Activated CD4-positive, alpha-beta T cell treated with anti-CD3 and anti-CD28 coated beads for 24 hours (primary cell): ENCODE measurements at regions not wholly inside any gene's neighbourhood (a gene's known extent, or its start where the extent isn't known, plus 50 kb on each side); places are given as distances from the start of the nearest gene placed in this dataset.

ENCODE experiments used
- DNase-seq, 2 donors: peaks; one replicate each; pipeline ENCODE4 v3.0.0-alpha.2; 2020; ENCODE audit warnings: low read depth in 2 of 2

DNA sequence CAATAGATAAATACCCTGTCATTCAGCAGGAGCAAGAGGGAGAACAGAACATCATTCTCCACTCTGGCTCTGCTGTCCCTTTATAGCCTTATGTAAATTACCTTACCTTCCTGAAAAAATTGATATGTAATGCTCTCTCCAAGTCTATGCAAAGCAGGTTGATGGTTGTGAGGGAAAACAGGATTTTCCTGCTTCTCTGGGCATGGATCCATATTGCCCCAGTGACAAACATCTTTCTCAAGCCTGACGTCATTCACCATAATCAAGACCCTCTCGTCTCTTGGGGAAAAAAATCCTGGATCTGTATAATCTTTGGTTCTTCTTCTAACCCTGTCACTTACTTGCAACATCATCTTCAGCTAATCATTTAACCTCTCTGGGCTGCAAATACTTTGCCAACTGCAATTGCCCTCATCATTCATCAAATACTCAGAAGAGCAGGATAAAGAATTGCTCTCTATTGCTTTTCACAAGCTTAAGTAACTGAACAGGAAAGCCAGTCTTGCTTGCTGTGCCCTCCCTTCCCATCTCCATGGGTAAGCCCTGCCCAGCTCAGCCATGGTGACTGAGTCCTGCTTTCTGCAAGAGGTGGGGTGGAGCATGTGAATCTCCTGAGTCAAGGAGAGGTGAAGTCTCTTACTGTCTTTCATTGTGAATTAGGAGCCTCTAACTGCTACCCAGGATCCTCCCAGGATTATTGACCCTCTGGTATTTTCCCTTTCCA lies 123.7 kb upstream of the KLF7 start:
- DNase-seq, result no peak

DNA sequence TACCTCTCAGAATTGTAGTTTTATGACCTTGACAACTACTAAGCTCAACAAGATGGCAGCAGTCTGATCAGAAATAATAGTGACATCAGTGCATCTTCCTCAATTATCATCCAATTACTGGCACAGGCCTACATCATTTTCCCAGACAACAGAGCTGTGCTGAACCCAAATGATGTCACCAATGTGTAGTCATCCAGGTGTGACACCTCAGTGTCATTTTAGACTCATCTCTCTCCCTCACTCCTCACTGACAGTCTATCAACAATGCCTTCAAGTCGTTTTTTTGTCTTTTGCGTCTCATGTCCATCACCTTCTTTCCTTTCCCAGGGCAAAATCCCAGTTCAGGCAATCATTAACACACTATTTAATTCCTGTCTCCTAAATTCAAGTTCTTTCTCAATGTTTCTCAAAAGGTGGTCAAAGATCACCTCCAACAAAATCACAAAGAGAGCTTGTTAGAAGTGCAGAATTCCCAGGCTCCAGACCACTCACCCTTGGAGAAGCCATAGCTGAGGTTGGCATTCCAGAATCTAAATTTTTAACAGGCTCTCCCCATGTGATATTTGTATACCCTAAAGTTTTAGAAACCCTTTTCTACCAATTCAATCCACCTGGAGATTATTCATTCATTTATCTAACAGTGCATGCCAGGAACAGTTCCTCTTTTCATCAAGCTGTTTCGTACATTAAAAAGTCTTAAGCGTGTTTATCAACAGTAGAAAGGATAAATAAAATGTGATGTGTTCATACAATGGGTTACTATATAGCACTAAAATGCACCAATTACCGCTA lies 125.3 kb upstream of the KLF7 start:
- no peak for DNase-seq

DNA sequence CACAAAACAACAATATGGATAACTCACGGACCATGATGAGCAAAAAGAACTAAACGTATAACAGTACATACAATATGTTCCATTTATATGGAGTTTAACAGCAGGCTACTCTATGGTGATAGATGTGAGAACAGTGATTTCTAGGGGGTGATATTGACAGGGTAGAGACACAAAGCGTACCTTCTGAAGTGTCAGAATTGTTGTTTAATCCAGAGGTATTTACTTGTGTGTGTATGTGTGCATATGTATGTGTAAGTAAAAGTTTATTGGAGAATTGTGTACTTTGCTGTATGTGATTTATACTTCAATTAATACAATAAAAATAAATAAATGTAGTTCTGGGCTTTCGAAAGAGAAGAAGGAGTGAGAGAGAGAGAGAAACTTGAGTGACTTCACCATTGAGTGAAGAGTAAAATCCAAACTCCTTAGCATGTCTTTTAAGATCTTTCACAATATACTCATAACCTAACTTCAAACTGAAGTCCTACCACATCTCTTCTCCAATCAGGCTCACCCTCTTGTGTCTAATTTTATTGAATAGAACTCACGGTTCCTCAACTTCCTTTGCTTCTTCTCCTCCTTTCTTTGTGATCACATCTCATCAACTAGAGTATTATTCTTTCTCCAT lies 126.0 kb upstream of the KLF7 start:
- no peak for DNase-seq

DNA sequence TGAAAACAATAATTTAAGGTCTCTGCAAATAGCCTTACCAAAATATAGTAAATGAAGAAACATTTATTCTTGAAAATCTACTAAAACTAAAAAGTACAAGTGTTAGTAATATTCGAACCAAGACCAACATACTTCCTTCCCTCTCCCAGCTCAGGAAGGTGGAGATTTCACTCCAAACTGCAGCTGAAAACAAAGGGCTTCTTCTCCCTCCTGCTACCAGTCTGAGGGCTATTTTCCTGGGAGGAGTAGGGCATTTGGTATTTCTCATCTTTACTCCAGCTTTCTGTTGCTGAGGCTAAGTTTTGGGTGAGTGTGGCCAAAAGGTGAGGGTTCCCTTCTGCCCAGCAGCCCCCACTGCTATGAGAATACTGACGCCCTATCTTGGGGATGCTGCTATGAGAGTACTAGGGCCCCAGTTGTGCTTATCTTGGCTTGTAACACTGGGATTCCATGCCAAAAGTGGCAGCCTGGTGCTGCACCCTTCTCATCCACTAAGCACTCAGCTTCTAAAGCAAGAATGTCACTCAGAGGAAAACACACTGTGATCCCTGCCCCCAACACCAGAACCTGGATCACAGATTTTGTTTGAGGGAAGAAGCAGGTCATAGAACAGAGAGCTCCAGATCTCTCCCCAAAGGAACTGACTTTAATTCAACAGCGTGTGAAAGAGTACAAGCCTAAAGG lies 130.7 kb upstream of the KLF7 start:
- no peak for DNase-seq

DNA sequence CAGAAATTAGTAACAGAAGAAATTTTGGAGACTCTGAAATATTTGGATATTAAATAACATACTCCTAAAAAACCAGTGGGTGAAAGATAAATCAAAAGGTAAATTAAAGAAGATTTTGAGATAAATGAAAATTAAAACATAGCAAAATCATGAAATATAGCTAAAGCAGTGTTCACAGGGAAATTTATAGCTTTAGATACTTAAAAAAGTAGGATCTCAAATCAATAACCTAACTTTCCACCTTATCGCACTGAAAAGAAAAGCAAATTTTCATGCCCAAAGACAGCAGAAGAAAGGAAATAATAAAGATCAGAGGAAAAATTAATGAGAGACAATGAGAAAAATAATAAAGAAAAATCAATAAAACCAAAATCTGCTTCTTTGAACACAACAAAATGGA lies 135.1 kb upstream of the KLF7 start:
- no peak for DNase-seq

DNA sequence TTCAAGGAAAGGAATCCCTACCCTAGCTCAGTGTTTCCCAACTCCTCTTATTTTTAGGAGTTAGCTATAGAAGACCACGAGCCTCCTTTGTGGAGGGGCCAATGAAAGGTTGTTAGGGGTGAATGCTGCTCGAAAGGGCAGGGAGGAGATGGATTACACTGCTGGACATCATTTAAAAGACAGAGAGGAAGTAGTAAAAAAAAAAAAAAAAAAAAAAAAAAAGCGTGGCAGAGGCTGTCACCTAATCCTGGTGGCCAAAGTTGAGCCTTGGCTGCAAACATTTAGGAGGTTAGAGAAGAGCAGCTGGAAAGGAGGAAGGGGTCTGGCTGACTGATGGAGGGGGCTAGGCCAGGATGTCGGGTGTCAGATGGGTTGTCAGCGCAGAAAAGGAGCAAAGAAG lies 139.0 kb upstream of the KLF7 start:
- DNase-seq, result no peak

DNA sequence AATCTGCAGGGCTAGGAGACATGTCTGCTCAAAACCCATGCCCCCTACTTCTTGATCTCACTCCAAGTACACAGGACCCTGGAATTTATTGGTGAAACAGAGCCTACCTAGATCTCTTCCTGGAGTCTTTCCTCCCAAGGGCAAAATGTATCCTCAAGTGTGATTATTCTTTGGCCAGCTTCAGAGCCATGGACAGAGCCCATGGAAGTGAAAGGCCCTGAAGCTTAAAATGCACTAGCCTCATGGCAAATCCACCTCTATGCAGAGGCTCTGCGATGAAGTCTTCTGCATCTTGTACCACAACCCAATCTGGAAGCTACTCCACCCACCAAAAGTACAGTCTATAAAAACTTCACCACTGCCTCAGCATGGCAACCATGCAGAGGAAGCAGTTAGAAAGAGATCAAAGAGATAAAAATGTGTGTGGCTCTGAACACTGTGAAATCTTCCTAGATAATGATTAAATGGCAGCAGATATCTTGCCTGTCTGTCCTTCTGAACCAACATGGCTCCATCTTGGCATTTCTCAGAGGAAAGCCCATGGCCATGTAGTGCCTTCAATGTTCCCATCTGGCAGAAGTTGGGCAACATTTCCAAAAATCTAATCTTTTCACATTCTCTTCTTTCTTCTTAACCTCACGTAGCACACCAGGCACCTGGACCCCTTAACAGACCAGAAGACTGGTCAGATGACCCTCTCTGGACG lies 142.9 kb upstream of the KLF7 start:
- no peak for DNase-seq

DNA sequence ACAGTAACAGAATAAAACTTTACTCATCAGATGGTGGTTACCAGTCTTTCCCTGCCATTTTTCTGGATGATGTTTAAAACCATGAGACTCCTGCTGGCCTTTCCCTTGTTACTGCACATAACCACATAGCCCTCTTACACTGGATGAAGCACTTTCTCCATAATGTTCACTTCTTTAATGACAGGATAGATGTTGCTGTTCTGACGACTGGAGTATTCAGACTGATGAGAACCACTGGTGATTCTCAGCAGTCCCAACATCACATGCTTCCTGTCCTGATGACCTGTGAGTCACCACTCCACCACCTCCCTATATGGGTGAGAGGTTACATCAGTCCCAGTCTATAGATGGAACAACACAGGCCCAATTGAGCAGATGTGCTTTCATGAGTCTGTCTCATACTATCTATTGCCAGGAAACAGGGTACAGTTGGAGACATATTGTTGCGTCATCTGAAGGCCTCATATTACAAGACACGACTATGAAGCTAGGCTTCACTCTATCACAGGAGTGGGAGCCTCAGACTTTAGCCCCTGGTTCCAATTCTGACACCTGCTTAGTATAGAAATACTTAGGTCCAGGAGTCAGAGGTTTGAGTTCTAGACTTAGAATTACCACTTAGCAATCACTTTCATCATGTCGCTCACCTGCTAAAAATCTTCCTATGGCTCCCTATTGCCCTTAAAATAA lies 145.7 kb upstream of the KLF7 start:
- no peak for DNase-seq

DNA sequence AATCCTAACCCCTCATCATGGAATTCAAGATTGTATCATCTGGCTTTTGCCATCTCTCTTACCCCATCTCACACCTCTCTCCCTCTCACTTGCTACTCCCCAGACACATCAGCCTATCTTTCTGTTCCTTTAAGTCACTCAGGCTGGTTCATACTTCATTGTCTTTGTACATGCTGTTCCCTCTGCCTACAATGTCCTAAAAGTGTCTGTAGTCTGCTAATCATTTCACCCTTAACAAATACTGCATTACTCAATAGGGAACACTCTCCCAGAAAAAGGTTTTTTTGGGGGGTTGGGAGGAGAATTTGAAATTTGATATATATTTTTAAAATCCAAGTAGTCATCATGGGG lies 146.2 kb upstream of the KLF7 start:
- no peak for DNase-seq

DNA sequence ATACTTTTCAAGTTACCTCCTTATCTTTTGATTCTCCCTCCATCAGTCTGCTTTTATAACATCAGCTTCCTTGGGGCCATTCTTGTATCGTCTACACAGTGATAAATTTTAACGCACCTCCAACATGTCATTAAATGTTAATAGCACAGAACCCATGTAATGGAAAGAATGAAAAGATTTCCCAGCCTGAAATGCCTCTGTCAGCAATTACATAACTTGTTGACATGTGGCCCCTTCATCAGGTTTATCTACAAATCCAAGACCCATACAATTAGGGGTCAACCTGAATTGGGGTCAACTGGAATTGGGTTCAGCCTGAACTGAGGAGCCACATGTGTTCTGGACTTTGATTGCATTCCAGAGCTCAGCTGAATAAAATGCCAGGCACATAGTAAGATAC lies 148.2 kb upstream of the KLF7 start:
- no peak for DNase-seq

DNA sequence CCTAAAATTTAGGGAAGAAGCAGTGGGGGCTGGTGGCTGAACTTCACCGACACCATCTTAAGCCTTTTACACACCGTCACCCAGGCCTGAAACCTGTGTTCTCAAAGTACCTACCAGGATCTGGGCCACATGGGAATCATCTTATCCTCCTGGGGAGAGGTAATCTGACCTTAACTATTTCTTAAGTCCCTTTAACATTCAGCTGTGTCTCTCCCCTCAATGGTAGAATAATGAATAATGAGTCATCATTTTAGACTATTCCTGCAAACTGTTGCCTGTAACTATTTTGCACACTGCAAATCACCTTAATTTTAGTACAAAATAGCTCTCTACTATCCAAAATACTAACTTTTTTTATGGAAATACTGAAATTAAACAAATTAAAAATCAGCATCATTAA lies 149.4 kb upstream of the KLF7 start:
- no peak for DNase-seq

DNA sequence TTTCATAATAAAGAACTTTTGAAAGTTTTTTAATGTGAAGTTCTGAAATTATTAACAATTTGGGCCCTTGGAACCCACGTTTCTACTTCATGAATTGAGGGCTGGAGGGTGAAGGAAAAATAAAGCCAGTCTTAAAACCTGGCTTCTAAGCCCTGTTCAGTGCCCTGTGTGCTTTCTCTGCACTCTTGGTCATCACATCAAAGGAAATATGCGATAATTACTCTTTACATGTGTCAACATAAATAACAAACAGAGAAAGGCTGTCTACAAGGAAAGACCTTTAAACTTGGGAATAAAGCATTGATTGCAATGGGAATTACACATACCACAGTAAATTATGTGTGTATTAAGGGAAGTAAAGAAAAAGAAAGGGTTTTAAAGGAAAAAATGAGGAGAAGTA lies 150.7 kb upstream of the KLF7 start:
- no peak for DNase-seq

DNA sequence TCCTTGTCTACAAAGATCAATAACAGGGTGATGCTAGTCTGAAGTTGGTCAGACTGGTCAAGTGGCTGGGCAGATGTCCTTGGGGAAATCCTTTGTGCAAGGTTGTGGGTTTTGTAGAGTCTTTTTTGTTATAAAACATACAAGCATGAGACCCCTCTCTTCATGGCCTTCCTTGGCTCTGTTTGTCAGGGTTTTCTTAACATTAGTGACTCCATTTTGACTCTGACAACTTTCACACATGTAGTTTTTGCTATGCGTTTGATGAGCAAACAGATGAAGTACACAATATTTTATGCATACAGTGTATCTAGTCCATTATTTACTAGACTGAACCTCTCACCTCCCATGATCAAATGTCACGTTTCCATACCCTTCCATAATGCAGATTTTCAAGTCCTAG lies 151.2 kb upstream of the KLF7 start:
- no peak for DNase-seq

DNA sequence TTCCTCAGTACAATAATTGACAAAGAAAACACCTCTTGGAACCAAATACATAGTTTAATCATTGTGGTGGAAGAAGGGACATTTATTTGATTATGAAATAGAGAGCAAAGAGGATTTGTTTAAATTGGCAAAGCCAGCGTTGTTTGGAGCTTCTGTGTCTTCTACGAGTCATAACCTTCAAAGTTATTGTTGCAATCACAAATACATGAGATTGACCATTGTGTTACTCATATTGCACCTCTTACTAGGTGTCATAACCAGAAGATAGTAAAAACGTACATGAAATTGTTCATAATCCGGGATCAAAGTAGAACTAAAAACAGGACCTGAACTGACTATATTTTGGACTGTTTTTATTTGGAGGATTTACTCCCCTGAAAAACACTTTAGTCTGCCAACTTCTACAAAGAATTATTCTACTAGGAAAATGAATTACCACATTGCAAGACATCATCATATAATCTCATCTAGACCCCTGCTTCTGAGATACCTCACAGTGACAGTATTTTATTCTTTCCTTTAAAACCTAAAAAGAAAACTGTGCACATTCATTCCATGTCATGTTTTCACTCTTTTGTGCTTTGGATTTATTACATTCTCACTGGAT lies 151.7 kb upstream of the KLF7 start:
- DNase-seq, result no peak

DNA sequence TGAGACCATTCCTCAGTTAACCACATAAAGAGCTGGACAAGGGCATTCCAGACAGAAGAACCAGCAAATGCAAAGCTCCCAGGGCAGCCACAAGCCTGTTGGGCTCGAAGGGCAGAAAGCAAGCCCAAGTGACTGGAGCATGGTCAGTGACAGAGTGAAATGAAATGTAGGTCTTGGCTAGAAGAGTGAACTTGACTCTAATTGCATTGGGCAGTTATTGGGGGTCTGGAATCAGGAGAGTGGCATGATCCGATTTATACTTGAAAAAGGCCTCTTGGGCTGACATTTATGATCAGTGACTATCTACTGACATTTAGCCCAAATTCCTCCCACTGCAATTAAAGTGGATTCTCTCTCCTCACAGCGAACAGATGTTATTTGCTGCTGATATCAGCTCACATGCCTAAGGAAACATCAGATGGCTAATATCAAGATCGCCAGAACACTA lies 152.5 kb upstream of the KLF7 start:
- DNase-seq, result no peak

DNA sequence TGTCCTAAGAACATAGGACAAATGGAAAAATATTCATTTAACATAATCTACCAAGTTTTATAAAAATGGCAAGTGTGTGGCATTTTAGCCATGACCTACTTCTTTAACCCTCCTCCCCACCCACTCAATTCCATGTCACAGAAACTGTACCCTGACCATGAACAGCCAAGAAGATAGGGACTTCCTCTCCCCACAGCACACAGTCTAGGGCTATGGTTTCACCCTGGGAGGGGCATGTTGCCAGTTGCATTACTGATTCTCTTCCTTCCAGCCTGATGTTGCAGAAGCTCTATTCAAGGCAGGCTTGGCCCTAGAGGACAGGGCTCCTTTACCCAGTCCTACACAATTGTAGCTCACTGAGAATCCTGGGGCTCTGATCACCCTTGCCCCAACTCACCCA lies 153.6 kb upstream of the KLF7 start:
- no peak for DNase-seq

DNA sequence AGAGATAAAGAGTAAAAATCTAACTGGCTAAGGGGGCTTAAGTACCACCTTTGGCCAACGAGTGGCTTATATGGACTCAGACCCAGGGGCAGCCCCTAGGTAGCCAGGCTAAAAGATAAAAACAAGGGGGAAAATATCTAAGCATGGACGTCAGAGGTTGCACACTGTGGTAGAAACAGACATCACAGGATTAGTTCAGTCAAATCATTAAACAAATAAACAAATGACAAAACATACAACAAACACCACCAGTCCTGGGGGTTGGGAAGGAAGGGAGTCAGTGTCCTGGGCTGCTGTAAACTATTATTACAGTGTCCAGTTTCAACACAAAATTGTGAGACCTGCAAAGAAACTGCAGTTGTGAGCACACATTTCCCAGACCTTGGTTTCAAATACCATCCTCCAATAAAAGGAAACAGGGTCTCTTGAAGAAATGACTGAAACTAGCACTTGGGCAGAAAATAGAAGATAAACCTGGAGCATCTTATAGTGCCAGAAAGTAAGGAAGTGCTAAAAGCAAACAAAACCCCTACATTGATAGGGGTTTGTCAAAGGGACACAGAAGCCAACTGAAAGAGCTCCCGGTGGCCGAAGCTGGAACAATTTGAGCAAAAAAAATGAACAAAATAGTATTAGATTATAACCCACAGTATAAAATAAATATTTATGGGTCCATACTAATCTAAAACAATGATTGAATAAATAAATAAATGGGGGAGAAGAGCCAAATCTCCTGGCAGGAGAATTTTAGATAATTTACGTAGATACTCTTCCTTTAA lies 154.8 kb upstream of the KLF7 start:
- DNase-seq, result no peak

DNA sequence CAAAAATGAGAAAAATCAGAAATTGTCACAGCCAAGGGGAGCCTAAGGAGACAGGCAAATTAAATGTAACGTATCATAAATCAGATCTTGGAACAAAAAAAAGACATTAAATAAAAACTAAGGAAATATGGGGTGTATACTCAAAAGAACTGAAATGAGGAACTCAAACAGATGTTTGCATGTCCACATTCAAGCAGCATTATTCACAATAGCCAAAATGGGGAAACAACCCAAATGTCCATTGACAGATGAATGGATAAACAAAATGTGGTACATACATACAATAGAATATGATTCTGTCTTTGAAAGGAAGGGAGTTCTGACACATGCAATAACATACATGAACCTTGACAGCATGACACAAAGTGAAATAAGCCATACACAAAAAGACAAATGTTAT lies 155.8 kb upstream of the KLF7 start:
- no peak for DNase-seq

DNA sequence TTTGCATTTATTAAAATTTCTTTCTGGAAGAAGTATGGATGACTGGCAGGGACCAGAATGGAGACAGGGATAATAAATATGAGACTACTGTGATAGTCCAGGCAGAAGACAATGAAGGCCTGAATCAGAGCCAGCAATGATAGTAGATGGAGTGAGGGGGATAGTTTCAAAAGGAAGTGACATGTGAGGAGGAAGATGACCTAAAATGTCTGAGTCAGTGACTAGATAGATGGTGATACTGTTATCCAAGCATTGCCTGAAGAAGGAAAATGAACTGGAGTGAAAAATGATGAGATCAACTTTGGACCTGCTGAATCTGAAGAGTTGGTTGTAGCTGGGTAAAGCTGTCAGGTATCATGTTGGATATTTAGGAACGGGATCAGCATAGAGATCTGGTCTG lies 158.3 kb upstream of the KLF7 start:
- DNase-seq, result no peak

DNA sequence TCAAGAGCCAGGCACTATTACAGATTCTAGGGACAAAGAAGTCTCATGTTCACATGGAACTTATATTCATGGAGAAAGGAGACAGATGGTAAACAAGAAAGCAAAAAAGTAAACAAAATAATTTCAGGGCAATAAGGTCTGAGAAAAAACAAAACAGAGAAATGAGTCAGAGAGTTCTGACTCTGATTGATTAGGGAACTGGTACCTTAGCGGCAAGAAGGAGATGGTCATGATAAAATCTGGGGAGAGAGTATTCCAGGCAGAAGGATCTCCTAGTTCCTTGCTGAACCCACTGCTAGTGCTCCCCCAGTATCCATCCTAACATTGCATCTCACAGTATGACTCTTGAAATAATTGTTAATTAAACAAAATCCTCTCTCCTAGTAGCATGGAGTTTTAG lies 161.8 kb upstream of the KLF7 start:
- DNase-seq, result no peak
